Neural progenitor cell (in vitro differentiated cells): ENCODE measurements at regions not wholly inside any gene's neighbourhood (a gene's known extent, or its start where the extent isn't known, plus 50 kb on each side); places are given as distances from the start of the nearest gene placed in this dataset.

Experiments
- DNase-seq: peaks from one replicate; pipeline ENCODE4 v3.0.0-alpha.2; 2016; ENCODE audit warnings: low spot score
- H2AFZ ChIP-seq: fragments of 200-600 bp; sonication (generic); replicated peaks from 2 replicates; pipeline ENCODE4 v1.6.1; 2016; ENCODE audit warnings: antibody characterized with exemption
- H3F3A ChIP-seq: fragments of 200-600 bp; sonication (generic); 2 replicates; pipeline ENCODE4 v1.6.1; 2016; ENCODE audit warnings: antibody characterized with exemption, low read depth
- H3K27ac ChIP-seq: fragments of 200-600 bp; sonication (generic); 2 replicates; pipeline ENCODE4 v1.5.1; 2016; ENCODE audit warnings: mild to moderate bottlenecking
- H3K27me3 ChIP-seq: fragments of 200-600 bp; sonication (generic); 2 replicates; pipeline ENCODE4 v1.6.1; 2016; ENCODE audit warnings: mild to moderate bottlenecking, moderate library complexity
- H3K36me3 ChIP-seq: fragments of 200-600 bp; sonication (generic); 2 replicates; pipeline ENCODE4 v1.5.1; 2016
- H3K4me1 ChIP-seq: fragments of 200-600 bp; sonication (generic); 2 replicates; pipeline ENCODE4 v1.6.1; 2016; ENCODE audit warnings: mixed run types
- H3K4me2 ChIP-seq: fragments of 200-600 bp; sonication (generic); 2 replicates; pipeline ENCODE4 v1.6.1; 2016
- H3K4me3 ChIP-seq: fragments of 200-600 bp; sonication (generic); 2 replicates; pipeline ENCODE4 v1.5.1; 2016
- H3K79me2 ChIP-seq: fragments of 200-600 bp; sonication (generic); 2 replicates; pipeline ENCODE4 v1.6.1; 2016; ENCODE audit warnings: low read depth
- H3K9ac ChIP-seq: fragments of 200-600 bp; sonication (generic); 2 replicates; pipeline ENCODE4 v1.6.1; 2016
- H3K9me3 ChIP-seq: fragments of 200-600 bp; sonication (generic); 2 replicates; pipeline ENCODE4 v1.5.1; 2016; ENCODE audit warnings: low read depth
- H4K20me1 ChIP-seq: fragments of 200-600 bp; sonication (generic); 2 replicates; pipeline ENCODE4 v1.6.1; 2016; ENCODE audit warnings: low read depth
- H3K27ac Mint-ChIP-seq: 3 replicates; pipeline ENCODE4 v1.8.0; 2021; ENCODE audit warnings: mixed read lengths
- H3K27me3 Mint-ChIP-seq: 2 replicates; pipeline ENCODE4 v1.8.0; 2022; ENCODE audit warnings: low read depth, mild to moderate bottlenecking, inconsistent platforms, moderate library complexity, mixed read lengths; ENCODE audit not compliant: insufficient read depth
- H3K36me3 Mint-ChIP-seq: 3 replicates; pipeline ENCODE4 v1.8.0; 2021; ENCODE audit warnings: mixed read lengths
- H3K4me1 Mint-ChIP-seq: 3 replicates; pipeline ENCODE4 v1.8.0; 2021; ENCODE audit warnings: mixed read lengths
- H3K4me3 Mint-ChIP-seq: 3 replicates; pipeline ENCODE4 v1.8.0; 2021; ENCODE audit warnings: mild to moderate bottlenecking, moderate library complexity, mixed read lengths
- H3K9me3 Mint-ChIP-seq: 3 replicates; pipeline ENCODE4 v1.8.0; 2020; ENCODE audit warnings: mixed read lengths
- EZH2 ChIP-seq: fragments of 200-600 bp; sonication (generic); IDR thresholded peaks from 2 replicates; pipeline ENCODE4 v1.6.1; 2017; ENCODE audit warnings: antibody characterized with exemption, mild to moderate bottlenecking, moderate library complexity
- EZH2phosphoT487 ChIP-seq: fragments of 200-600 bp; sonication (generic); IDR thresholded peaks from 2 replicates; pipeline ENCODE4 v1.6.1; 2017; ENCODE audit warnings: antibody characterized with exemption
- TF ChIP-seq, protein P1 (sequence below): fragments of 200-600 bp; sonication (generic); IDR thresholded peaks from 2 replicates; pipeline ENCODE4 v1.5.1; 2017; ENCODE audit warnings: antibody characterized with exemption, mild to moderate bottlenecking

DNA sequence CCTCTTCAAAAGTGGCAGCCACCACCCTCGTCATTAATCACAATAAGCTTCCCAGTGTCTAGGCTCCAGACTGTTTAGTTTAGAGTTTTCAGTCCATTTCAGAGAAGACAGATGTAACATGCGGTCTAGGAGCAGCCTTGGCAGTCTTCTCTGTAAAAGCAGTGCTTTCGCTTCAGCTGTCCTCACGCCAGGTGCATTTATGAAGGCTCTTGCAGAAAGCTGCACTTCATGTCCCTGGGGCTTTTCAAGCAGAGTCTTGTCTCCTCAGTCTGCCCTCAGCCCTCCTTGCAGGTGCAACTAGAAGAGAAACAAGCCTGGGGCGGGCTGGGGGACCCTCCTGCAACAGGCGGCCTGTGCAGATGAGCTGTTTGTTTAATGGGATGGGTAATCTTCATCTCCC is 281.9 kb downstream of the DRD1 start:
- no peaks in the 10 kb centered on the region for H3K27me3 ChIP-seq
- no peak overlapping the region for H2AFZ ChIP-seq
- Mint-ChIP-seq H3K27me3 (peaks cover 2% of the 10 kb centered on the region), H3K9me3 (peaks cover 3% of the 10 kb centered on the region), H3K4me3 (no peak overlapping the region), H3K36me3 (no peaks in the 10 kb centered on the region), H3K4me1 (peaks cover 24% of the 10 kb centered on the region), H3K27ac (no peak overlapping the region)
- no peaks in the 10 kb centered on the region for H3K36me3 ChIP-seq
- no peak overlapping the region for H3K9ac ChIP-seq
- no peaks in the 10 kb centered on the region for H3K4me1 ChIP-seq
- no peak for DNase-seq
- H3K27ac ChIP-seq = no peak overlapping the region
- H3K4me2 ChIP-seq = no peak overlapping the region
- H3K79me2 ChIP-seq = no peaks in the 10 kb centered on the region
- no peaks in the 10 kb centered on the region for H3F3A ChIP-seq
- H4K20me1 ChIP-seq = no peaks in the 10 kb centered on the region
- H3K9me3 ChIP-seq = no peaks in the 10 kb centered on the region
- no peak for TF ChIP-seq EZH2
- TF ChIP-seq EZH2phosphoT487 = no peak
- TF ChIP-seq, protein P1, sequence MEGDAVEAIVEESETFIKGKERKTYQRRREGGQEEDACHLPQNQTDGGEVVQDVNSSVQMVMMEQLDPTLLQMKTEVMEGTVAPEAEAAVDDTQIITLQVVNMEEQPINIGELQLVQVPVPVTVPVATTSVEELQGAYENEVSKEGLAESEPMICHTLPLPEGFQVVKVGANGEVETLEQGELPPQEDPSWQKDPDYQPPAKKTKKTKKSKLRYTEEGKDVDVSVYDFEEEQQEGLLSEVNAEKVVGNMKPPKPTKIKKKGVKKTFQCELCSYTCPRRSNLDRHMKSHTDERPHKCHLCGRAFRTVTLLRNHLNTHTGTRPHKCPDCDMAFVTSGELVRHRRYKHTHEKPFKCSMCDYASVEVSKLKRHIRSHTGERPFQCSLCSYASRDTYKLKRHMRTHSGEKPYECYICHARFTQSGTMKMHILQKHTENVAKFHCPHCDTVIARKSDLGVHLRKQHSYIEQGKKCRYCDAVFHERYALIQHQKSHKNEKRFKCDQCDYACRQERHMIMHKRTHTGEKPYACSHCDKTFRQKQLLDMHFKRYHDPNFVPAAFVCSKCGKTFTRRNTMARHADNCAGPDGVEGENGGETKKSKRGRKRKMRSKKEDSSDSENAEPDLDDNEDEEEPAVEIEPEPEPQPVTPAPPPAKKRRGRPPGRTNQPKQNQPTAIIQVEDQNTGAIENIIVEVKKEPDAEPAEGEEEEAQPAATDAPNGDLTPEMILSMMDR = no peak
- no peak overlapping the region for H3K4me3 ChIP-seq

GRCh38 chr5:175159956-175160355 is 284.0 kb downstream of the DRD1 start:
- Mint-ChIP-seq H3K27ac (no peak overlapping the region), H3K4me1 (peaks cover 9% of the 10 kb centered on the region), H3K36me3 (no peaks in the 10 kb centered on the region), H3K9me3 (peaks cover 3% of the 10 kb centered on the region), H3K27me3 (peaks cover 2% of the 10 kb centered on the region), H3K4me3 (no peak overlapping the region)
- Histone ChIP-seq H3K9ac (no peak overlapping the region), H3K9me3 (no peaks in the 10 kb centered on the region), H3K79me2 (no peaks in the 10 kb centered on the region), H2AFZ (no peak overlapping the region), H3F3A (no peaks in the 10 kb centered on the region), H3K4me1 (no peaks in the 10 kb centered on the region), H3K27ac (no peak overlapping the region), H3K36me3 (no peaks in the 10 kb centered on the region), H3K27me3 (no peaks in the 10 kb centered on the region), H4K20me1 (no peaks in the 10 kb centered on the region), H3K4me3 (no peak overlapping the region), H3K4me2 (no peak overlapping the region)
- no peak for DNase-seq
- TF ChIP-seq EZH2phosphoT487 (no peak), EZH2 (no peak)
- TF ChIP-seq, protein P1 = no peak

DNA sequence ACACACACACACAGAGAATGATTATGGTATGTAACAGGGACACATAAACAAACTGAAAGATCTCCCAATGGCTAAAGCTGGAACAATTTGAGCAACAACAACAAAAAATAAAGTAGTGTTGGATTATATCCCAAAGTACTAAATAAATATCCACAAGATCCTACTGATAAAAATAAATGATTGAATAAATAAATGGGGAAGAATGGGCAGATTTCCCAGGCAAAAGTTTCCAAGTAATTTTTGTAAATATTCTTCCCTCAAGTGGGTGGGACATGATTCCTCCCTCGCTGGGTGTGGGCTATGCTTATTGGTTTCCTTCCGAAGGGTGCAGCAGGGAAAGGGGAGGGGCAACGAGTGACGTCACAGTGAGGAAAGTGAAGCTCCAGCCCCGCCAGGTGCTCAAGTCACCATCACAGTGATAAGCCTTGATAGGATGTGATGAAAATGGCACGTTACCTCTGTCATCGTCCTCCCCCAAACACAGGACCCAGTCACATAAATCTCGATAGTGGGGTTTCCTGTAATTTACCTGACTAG is 295.3 kb downstream of the DRD1 start:
- Histone ChIP-seq H3F3A (no peaks in the 10 kb centered on the region), H3K79me2 (no peaks in the 10 kb centered on the region), H2AFZ (no peak overlapping the region), H3K9me3 (peaks cover 13% of the 10 kb centered on the region), H3K27ac (no peak overlapping the region), H3K27me3 (no peaks in the 10 kb centered on the region), H3K4me2 (no peak overlapping the region), H4K20me1 (no peaks in the 10 kb centered on the region), H3K9ac (no peak overlapping the region), H3K4me1 (no peaks in the 10 kb centered on the region), H3K36me3 (no peaks in the 10 kb centered on the region), H3K4me3 (no peak overlapping the region)
- Mint-ChIP-seq H3K4me3 (no peak overlapping the region), H3K9me3 (peaks cover 30% of the 10 kb centered on the region), H3K4me1 (no peaks in the 10 kb centered on the region), H3K36me3 (no peaks in the 10 kb centered on the region), H3K27ac (no peak overlapping the region), H3K27me3 (peaks cover 2% of the 10 kb centered on the region)
- DNase-seq = no peak
- TF ChIP-seq EZH2 (no peak), EZH2phosphoT487 (no peak)
- TF ChIP-seq, protein P1 = no peak
